GM18508 (cell line): ENCODE measurements at regions not wholly inside any gene's neighbourhood (a gene's known extent, or its start where the extent isn't known, plus 50 kb on each side); places are given as distances from the start of the nearest gene placed in this dataset.
"Not testable (repeated sequence)": the region's sequence is repeated elsewhere in the genome, so short reads cannot be mapped to it uniquely, and the experiment has no call there.

Experiments used
- ATAC-seq: cut with Tn5 transposase; IDR thresholded peaks from one replicate; pipeline ENCODE4 v1.9.1; 2021; ENCODE audit warnings: moderate number of reproducible peaks; ENCODE audit not compliant: insufficient read depth, unreplicated experiment

DNA sequence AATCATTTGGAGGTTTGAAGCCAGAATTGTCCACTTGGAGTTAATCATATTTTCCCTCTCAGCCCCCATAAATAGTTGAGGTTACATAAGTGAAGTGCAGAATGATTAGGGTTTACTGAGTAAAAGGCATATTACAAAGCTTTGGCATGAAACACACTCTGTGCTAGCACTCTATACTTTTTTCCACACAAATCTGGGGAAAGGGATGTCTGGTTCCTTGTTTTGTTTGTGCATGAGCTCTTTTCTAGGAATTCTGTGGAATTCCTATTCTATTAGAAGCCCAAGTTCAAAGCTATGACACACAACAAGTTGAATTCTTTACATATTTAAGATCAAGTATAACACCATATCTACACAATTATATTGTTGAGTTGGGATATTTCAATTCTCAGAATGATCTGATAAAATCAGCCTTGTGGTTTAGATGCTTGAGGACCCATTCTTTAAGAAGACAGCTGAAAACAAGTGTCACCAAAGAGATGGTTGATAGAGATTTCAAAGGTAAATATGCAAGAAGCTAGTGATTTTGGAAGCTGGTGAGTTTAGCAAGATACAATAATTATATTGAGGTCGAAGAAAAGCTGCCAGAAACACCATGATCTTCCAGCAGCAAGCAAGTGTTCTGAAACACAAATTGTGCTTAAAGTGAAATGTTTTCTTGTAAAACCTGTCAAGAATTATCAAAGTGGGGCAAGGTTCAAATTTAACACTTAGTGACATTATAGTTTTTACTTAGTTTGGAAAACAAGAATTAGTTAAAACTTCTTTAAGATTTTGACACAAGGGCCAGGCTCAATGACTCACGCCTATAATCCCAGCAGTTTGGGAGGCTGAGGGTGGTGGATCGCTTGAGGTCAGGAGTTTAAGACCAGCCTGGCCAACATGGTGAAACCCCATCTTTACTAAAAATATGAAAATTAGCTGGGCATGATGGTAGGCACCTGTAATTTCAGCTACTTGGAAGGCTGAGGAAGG lies 122.6 kb downstream of the INHBA start:
- ATAC-seq: no peak

DNA sequence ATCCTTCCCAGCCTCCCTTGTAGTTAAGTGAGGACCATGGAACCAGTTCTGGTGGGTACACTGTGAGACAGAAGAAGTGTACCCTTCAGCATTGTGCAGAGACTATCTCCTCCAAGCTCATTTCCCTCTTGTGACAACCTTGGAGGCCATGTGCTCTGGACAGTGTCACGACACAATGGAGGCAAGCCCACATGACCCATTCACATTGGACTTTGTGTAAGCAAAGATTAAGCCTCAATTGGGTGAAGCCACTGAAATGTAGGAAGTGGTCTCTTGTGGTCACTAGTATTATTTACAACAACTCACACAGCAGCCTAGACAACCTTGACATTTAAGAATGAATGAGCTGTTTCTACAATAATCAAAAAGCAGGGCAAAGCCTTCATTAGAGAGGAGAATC lies 124.2 kb downstream of the INHBA start:
- no peak for ATAC-seq

DNA sequence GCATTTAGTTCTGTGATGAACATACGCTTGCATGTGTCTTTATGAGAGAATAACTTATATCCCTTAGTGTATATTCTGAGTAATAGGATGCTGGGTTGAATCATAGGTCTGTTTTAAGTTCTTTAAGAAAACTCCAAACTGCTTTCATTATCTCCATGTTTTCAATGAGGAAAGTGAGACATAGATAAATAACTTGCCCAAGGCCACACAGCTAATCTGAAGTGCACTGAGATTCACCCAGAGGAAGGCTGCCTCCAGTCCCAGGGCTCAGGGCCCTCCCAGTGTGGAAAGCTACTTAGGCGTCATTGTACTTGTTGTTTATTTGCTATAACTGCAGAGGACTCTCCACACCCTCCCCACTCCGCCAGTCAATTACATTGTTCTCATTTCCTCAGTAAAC lies 126.7 kb downstream of the INHBA start:
- no peak for ATAC-seq

DNA sequence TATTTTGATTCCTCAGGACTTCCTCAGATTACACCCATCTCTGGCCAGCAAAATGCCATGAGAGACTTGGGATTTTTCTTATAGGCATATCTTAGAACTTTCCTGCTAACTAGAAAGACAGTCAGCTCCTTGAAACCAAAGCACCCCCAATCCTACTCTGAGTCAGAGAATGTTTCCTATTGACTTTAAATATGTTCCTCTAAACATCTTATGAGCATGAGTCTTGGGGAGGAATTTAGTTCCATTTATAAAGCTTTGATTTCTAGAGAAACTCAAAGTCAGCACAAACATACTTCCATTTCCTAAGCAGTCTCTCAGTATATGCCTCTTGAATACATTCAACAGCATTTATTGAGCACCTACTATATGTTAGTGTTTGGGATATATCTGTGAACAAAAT lies 128.5 kb downstream of the INHBA start:
- no peak for ATAC-seq

DNA sequence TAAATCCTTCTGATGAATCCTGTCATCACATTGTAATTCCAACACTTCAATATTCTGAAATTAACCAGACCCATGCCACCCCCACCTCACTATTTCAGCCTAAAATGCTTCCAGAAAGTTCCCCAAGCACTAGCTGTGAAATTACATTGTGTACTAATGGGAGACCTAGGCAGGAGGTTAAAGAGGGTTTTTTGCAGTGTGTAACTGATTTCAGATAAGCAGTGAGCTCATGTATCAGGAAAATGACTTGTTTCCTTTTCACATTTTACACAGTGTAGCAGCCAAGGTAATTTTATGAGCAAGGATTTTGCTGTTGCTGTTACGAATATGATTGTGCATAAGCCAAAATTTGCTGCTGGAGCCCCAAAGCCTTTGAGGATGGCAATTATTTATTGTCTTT lies 129.0 kb downstream of the INHBA start:
- no peak for ATAC-seq

DNA sequence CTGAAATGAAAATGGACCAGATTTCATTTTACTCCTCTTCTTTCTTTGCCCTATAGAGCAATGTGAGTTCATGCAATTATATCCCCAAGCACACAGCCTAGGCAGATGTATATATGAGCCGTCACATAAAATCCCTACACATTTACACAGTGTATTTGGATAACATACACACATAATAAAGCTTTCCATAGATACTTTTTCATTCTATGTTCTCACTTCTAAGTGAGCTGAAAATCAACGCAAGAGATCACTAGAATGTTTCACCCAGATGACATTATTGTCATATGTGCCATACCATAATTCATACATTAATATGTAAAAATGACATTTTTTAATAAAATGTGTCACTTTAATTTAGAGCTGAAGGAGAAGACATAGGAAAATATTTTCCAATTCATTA lies 129.4 kb downstream of the INHBA start:
- ATAC-seq: no peak

DNA sequence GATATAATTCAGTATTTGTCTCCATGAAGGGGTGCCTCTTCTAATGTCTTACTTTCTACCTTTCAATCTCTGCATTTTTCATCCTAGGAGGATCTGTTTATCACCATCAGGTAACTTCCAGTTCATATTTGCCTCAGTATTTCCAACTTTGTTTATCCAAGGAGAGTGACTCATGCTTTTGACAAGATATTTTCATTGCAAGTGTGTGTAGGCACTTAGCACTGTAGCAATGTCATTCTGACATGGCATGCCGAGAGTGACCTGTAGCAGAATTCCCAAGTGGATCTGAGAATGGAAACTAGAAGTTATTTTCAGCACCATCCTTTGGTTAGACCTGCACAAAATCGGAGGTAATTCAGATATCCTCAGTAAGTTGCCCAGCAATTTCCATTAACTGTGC lies 129.9 kb downstream of the INHBA start:
- ATAC-seq: no peak

DNA sequence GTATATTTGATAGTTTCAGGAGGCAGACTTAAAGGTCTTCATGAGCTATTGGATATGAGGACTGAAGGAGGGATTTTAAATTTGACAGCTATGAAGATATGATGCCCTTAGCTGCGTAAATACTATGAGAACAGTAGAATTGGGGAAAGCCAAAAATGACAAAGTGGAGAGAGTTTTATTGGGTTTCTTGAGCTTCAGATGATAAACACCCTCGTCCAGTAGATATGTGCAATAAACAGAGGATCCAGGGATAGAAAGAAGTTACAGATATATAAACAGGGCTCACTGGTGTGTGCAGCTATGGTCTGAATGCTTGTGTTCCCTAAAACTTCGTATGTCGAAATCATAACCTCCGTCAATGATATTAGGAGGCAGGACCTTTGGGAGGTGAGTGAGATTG lies 131.3 kb downstream of the INHBA start:
- ATAC-seq: no peak

DNA sequence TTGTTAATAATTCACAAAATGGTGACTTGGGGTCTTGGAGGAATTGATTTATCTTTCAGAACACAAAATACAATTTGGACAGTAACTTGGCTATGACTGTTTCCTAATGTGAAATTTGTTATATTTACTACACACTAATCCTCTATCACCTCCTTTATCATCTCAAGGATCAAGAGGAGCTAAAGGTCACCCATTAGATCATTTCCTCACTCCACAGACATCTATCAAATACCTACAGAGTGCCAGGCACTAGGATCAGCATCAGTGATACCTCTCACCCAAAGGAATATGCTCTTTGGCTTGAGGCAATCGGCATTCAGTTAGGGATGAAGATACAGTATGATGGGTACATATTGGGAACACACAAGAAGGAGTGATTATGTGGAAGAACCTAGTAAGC lies 132.1 kb downstream of the INHBA start:
- ATAC-seq: no peak

DNA sequence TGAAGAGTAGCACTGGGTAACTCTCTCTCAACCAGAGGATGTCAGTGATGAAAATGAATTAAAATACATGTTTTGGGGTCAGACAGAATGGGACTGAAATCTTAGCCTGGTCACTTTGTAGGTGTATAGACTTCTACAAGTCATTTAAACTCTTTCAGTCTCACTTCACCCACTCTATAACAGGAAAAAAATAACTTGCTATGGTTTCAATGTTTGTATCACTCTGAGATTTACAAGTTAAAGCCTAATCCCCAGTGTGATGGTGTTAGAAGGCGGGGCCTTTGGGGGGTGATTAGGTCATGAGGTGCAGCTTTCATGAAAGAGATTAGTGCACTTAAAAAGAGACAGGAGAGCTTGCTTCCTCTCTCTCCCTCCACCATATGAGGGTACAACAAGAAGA lies 134.8 kb downstream of the INHBA start:
- peak; percentile 53 for ATAC-seq

DNA sequence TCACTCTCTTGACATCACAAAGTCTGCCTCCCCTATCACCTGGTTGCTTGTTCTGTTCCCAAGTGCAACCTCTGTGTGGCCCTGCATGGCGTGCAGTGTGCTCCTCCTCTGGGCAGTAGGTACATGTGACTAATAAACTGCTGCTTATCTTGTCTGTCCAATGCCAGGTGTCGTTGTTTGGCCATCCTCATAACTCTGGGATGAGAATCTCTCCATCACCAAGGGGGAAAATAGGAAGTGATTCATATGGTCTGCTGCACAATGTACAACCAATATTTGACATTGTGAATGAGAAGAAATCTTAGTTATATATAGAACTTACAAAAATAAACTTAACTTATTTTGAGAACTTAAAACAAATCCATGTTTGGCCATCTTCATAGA lies 135.2 kb downstream of the INHBA start:
- no peak for ATAC-seq

DNA sequence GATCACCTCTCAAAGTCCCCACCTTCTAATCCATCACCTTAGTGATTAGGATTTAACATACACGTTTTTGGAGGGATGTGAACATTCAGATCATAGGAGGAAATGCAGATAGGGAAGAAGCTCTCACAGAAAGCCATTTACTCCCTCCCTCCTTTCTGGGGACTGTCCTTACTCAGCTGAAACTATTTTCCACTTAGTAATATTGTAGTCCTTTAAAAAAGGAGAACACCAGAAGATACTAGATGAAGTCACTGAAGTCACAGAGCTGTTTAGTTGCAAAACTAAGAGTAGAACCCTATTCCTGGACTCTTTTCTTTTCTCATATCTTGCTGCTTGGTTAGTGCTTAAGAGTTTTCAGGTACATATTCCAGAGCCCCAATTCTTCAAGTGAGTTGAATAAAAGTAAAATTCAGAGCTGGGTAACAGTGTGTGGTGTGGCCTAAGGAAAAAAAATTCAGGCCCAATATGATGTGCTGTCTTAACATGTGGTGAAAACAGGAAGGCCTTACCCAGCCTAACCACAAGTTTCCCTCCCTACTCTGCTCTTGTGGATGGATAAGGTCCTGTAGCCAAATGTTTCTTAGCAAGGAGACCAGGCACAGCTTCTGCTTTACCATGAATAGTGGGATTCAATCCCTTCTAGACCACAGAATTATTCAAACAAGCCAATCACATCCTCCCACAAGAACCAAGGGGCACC lies 135.7 kb downstream of the INHBA start:
- ATAC-seq: no peak

DNA sequence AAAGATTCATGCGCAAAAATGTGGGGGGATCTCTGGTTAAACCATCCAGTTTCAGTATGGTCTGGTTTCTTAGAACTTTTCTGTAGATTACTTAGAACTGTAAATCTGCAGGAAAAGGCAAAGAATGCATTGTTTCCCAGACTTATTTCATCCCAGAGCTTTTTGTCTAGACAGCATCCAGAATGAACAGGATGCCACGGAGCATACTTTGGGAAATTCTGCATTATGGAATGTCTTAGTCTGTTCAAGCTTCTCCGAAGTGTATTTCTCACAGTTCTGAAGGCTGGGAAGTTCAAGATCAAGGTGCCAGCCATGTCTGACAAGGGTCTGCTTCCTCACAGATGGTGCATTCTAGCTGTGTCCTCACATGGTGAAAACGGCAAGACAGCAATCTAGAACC lies 136.3 kb downstream of the INHBA start:
- ATAC-seq: no peak

DNA sequence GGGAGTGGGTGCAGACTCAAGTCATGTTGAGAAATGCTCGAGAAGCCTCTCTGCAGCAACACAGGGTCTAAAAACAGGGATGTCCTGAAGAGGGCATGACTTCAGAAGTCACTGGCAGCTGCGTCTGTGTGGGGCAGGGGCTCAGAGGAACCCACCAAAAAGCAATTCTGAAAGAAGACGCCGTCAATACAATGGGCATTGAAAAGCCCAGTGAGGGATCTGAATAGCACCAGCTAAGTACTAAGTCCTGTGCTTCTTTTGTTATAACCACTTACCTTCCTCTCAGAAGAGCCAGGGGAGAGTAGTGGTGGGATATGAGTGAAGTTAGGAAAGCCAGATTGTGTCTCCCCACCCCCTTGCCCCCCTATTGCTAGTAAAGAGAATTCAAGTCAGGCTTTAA lies 137.2 kb downstream of the INHBA start:
- no peak for ATAC-seq

DNA sequence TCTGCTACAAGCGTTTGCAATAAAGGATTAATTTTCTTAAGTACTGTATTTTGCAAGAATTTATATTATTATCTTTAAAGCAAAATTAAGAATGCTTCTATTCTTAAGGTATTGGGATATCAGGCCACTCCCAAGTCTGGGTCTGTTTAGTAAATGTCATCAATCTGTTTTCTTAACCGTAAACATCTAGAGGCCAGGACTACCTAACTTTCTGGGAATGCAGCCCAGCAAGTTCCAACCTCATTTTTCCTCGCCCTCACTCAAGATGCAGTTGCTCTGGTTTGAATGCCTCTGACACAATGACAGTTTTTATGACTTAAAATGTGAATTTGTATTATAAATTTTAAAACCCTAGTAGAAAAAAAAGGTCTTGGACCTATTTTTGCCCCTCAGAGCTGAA lies 143.5 kb downstream of the INHBA start:
- no peak for ATAC-seq

DNA sequence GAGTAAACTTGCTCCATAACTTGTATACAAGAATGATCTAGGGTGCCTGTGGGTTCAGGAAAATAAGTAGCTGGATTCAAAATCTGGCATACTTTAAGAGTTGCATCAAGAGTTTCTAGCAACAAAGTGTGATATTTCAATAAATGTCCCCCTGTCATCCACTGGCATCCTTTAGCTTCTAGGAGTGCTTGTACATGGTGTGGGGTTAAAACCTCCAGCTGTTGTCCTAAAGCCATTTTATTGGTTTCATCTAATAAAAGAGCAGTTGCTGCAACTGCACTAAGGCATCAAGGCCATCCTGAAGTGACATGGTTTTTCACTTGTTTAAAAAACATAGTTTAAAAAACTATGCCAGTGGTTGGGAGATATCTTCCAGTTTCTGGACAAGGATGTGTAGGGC lies 148.4 kb downstream of the INHBA start:
- ATAC-seq: no peak

DNA sequence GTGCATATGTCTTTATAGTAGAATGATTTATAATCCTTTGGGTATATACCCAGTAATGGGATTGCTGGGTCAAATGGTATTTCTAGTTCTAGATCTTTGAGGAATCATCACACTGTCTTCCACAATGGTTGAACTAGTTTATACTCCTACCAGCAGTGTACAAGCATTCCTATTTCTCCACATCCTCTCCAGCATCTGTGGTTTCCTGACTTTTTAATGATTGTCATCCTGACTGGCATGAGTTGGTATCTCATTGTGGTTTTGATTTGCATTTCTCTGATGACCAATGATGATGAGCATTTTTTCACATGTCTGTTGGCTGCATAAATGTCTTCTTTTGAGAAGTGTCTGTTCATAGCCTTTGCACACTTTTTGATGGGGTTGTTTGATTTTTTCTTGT lies 152.8 kb downstream of the INHBA start:
- ATAC-seq: not testable (repeated sequence)

DNA sequence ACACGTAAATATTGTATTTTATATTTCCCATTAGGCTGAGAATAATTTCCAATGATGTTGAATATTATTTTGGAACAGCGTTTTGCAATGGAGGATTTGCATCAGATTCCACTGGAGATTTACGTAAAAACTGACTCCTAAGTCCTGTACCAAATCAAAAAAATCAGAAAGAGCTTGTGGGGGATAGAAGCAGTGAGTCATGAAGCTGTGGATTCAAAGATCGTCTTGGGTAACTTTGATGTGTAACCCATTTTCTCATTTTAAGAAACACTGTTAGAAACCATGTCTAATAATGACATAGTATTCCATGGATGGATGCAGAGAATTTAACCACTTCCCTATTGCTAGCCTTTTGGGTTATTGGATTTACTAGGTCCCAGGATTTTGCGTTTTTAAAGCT lies 158.6 kb downstream of the INHBA start:
- no peak for ATAC-seq

DNA sequence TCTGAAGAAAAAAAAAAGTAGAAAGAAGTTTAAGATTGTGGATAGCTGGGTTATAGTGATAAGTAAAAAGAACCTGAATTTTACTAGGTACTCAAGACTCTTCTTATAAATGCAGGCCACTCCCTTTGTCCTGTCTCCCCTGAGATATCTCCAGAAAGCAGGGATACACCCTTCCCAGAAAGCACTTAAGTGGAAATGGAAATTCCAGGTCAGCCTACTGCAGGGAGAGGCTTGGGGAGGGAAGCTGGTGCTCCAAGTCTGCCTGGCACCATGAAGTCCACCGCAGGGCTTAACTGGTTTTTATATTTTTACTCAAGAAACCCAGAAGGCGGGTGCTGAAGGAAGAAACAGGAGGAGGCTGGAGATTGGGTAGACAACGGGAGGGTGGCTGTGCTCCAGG lies 162.3 kb downstream of the INHBA start:
- ATAC-seq: no peak

DNA sequence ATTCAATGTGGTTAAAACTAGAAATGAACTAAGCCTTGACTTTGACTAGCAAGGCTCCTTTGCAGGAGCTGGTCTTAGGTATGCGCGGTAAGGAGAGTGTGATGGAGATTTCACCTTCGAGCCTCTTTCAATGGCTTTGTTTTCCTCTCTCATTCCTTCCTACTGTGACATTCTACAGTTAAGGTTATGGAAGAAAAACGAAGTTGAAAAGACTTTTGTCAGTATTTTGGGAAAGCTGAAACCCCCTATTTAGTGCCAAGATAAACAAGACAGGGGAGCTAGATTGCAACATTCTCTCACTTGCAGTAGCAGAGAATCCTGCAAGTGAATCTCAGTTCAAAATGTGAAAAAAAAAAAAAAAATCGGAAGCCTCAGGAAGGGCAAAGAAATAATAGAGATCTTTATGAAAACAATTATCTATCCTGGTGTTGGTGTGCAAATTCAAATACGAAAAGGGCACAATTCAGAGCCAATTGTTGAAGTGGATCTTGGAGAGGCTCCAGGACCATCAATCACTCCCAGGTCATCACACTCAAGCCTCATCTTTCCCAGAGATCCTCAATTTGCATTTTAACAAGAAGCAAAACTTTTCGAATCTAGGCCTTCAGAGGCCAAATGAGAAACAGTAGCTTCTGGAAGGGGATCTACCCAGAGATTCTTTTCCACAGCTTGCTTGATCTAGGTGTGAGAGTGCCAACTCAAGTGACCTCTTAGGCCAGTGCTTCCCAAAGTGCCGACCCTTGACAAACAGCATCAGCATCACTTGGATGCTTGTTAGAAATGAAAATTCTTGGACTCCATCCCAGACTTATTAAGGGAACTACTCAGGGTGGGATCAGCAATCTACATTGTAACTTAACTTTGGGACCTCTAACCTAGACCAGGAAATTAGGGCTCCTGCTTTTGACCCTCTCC lies 163.8 kb downstream of the INHBA start:
- no peak for ATAC-seq
